ENCODE measurements at regions not wholly inside any gene's neighbourhood (a gene's known extent, or its start where the extent isn't known, plus 50 kb on each side); places are given as distances from the start of the nearest gene placed in this dataset.

- TF ChIP-seq, protein P1, sequence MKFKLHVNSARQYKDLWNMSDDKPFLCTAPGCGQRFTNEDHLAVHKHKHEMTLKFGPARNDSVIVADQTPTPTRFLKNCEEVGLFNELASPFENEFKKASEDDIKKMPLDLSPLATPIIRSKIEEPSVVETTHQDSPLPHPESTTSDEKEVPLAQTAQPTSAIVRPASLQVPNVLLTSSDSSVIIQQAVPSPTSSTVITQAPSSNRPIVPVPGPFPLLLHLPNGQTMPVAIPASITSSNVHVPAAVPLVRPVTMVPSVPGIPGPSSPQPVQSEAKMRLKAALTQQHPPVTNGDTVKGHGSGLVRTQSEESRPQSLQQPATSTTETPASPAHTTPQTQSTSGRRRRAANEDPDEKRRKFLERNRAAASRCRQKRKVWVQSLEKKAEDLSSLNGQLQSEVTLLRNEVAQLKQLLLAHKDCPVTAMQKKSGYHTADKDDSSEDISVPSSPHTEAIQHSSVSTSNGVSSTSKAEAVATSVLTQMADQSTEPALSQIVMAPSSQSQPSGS (CRISPR knock-in tag; IDR thresholded peaks at IDR 0.05): no peak
- TF ChIP-seq CTCF (IDR thresholded peaks at IDR 0.05 in 2 of 3, conservative IDR thresholded peaks at IDR 0.05 in 1 of 3; ENCODE audit: insufficient read depth in 2 of 3, low read depth in 1 of 3, low read length in 3 of 3): no peak
- TF ChIP-seq, protein P2, sequence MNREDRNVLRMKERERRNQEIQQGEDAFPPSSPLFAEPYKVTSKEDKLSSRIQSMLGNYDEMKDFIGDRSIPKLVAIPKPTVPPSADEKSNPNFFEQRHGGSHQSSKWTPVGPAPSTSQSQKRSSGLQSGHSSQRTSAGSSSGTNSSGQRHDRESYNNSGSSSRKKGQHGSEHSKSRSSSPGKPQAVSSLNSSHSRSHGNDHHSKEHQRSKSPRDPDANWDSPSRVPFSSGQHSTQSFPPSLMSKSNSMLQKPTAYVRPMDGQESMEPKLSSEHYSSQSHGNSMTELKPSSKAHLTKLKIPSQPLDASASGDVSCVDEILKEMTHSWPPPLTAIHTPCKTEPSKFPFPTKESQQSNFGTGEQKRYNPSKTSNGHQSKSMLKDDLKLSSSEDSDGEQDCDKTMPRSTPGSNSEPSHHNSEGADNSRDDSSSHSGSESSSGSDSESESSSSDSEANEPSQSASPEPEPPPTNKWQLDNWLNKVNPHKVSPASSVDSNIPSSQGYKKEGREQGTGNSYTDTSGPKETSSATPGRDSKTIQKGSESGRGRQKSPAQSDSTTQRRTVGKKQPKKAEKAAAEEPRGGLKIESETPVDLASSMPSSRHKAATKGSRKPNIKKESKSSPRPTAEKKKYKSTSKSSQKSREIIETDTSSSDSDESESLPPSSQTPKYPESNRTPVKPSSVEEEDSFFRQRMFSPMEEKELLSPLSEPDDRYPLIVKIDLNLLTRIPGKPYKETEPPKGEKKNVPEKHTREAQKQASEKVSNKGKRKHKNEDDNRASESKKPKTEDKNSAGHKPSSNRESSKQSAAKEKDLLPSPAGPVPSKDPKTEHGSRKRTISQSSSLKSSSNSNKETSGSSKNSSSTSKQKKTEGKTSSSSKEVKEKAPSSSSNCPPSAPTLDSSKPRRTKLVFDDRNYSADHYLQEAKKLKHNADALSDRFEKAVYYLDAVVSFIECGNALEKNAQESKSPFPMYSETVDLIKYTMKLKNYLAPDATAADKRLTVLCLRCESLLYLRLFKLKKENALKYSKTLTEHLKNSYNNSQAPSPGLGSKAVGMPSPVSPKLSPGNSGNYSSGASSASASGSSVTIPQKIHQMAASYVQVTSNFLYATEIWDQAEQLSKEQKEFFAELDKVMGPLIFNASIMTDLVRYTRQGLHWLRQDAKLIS (CRISPR knock-in tag; IDR thresholded peaks at IDR 0.05): no peak
- no peak for TF ChIP-seq MAFF (IDR thresholded peaks at IDR 0.05; ENCODE audit: low read length)
- no peak for TF ChIP-seq EP300 (IDR thresholded peaks at IDR 0.05; ENCODE audit: low read length)
- no peak for TF ChIP-seq CEBPG (CRISPR knock-in tag; IDR thresholded peaks at IDR 0.05)
- no peak for TF ChIP-seq CEBPG (tag; conservative IDR thresholded peaks at IDR 0.05 in 1 of 2, IDR thresholded peaks at IDR 0.05 in 1 of 2)
- TF ChIP-seq TCF7 (IDR thresholded peaks at IDR 0.05; ENCODE audit: borderline replicate concordance): no peak
- TF ChIP-seq, protein P3, sequence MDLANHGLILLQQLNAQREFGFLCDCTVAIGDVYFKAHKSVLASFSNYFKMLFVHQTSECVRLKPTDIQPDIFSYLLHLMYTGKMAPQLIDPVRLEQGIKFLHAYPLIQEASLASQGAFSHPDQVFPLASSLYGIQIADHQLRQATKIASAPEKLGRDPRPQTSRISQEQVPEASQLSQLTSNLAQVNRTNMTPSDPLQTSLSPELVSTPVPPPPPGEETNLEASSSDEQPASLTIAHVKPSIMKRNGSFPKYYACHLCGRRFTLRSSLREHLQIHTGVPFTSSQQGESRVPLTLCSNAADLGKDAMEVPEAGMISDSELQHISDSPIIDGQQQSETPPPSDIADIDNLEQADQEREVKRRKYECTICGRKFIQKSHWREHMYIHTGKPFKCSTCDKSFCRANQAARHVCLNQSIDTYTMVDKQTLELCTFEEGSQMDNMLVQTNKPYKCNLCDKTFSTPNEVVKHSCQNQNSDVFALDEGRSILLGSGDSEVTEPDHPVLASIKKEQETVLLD (IDR thresholded peaks at IDR 0.05): no peak
- no peak for TF ChIP-seq ZNF274 (IDR thresholded peaks at IDR 0.05; ENCODE audit: borderline replicate concordance, low read depth, low read length)
- TF ChIP-seq, protein P4, sequence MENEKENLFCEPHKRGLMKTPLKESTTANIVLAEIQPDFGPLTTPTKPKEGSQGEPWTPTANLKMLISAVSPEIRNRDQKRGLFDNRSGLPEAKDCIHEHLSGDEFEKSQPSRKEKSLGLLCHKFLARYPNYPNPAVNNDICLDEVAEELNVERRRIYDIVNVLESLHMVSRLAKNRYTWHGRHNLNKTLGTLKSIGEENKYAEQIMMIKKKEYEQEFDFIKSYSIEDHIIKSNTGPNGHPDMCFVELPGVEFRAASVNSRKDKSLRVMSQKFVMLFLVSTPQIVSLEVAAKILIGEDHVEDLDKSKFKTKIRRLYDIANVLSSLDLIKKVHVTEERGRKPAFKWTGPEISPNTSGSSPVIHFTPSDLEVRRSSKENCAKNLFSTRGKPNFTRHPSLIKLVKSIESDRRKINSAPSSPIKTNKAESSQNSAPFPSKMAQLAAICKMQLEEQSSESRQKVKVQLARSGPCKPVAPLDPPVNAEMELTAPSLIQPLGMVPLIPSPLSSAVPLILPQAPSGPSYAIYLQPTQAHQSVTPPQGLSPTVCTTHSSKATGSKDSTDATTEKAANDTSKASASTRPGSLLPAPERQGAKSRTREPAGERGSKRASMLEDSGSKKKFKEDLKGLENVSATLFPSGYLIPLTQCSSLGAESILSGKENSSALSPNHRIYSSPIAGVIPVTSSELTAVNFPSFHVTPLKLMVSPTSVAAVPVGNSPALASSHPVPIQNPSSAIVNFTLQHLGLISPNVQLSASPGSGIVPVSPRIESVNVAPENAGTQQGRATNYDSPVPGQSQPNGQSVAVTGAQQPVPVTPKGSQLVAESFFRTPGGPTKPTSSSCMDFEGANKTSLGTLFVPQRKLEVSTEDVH (IDR thresholded peaks at IDR 0.05; ENCODE audit: low read depth, partially characterized antibody): no peak
- TF ChIP-seq TEAD4 (IDR thresholded peaks at IDR 0.05; ENCODE audit: low read length): no peak
- TF ChIP-seq TEAD4 (CRISPR knock-in tag; IDR thresholded peaks at IDR 0.05; ENCODE audit: borderline replicate concordance): no peak
- TF ChIP-seq, protein P5, sequence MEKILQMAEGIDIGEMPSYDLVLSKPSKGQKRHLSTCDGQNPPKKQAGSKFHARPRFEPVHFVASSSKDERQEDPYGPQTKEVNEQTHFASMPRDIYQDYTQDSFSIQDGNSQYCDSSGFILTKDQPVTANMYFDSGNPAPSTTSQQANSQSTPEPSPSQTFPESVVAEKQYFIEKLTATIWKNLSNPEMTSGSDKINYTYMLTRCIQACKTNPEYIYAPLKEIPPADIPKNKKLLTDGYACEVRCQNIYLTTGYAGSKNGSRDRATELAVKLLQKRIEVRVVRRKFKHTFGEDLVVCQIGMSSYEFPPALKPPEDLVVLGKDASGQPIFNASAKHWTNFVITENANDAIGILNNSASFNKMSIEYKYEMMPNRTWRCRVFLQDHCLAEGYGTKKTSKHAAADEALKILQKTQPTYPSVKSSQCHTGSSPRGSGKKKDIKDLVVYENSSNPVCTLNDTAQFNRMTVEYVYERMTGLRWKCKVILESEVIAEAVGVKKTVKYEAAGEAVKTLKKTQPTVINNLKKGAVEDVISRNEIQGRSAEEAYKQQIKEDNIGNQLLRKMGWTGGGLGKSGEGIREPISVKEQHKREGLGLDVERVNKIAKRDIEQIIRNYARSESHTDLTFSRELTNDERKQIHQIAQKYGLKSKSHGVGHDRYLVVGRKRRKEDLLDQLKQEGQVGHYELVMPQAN (IDR thresholded peaks at IDR 0.05; ENCODE audit: borderline replicate concordance): no peak
- TF ChIP-seq MAFK (IDR thresholded peaks at IDR 0.05; ENCODE audit: low read length): no peak
- TF ChIP-seq KLF13 (tag; IDR thresholded peaks at IDR 0.05; ENCODE audit: borderline replicate concordance, low read depth): no peak
Measured at GRCh38 chr9:30744871-30745270, 1639.6 kb upstream of the ACO1 start.

All from K562 (cell line).